C4-2B (cell line): ENCODE measurements at regions not wholly inside any gene's neighbourhood (a gene's known extent, or its start where the extent isn't known, plus 50 kb on each side); places are given as distances from the start of the nearest gene placed in this dataset.

Experiments
- CTCF ChIP-seq: fragments of 450-650 bp; conservative IDR thresholded peaks from 2 replicates; pipeline ENCODE4 v1.5.1; 2017; ENCODE audit warnings: mild to moderate bottlenecking
- ZFX ChIP-seq: fragments of 450-650 bp; IDR thresholded peaks from 2 replicates; pipeline ENCODE4 v1.6.1; 2017

GRCh38 chr2:234592541-234592940 lies 95.7 kb upstream of the ARL4C start:
- no peak for TF ChIP-seq CTCF
- no peak for TF ChIP-seq ZFX
